ENCODE measurements at regions not wholly inside any gene's neighbourhood (a gene's known extent, or its start where the extent isn't known, plus 50 kb on each side); places are given as distances from the start of the nearest gene placed in this dataset.
"Not testable (repeated sequence)": the region's sequence is repeated elsewhere in the genome, so short reads cannot be mapped to it uniquely, and the experiment has no call there.

- intact Hi-C loops (cut with micrococcal nuclease; ENCODE audit: unreplicated experiment) = no loop called here
- peaks cover 20% of the 10 kb centered on the region for H3K27me3 ChIP-seq (replicated peaks; ENCODE audit: insufficient read depth, low read depth, low read length, poor library complexity)
- H3K4me3 ChIP-seq (ENCODE audit: low read depth, low read length, poor library complexity, severe bottlenecking) = no peak overlapping the region
- TF ChIP-seq EZH2 (IDR thresholded peaks at IDR 0.05; ENCODE audit: borderline replicate concordance, low read depth, low read length, poor library complexity, severe bottlenecking) (no peak), CTCF (conservative IDR thresholded peaks at IDR 0.05; ENCODE audit: low read depth, low read length) (no peak)
- H3K27ac ChIP-seq (ENCODE audit: low read depth, low read length, poor library complexity, severe bottlenecking) = no peak overlapping the region
- H3K36me3 ChIP-seq (ENCODE audit: insufficient read depth, low read length, poor library complexity, severe bottlenecking) = no peaks in the 10 kb centered on the region
- BruUV-seq (replicated peaks) = no TSS peak
- DNase-seq (ENCODE audit: low spot score) = no peak
- ChIA-PET POLR2A (ENCODE audit: low non-redundant PET) (no interaction called here), CTCF (no interaction called here)
- no peaks in the 10 kb centered on the region for H3K4me1 ChIP-seq (ENCODE audit: insufficient read depth, low read length, poor library complexity, severe bottlenecking)
- H3K9me3 ChIP-seq (ENCODE audit: low read depth, low read length, poor library complexity, severe bottlenecking) = no peaks in the 10 kb centered on the region
Measured at GRCh38 chr7:104074529-104074928, 85.1 kb upstream of the RELN start.

- POLR2A ChIA-PET (ENCODE audit: low non-redundant PET); BruUV-seq (replicated peaks); CTCF ChIA-PET: not testable (repeated sequence)
Measured at GRCh38 chr7:104071641-104072040, 82.2 kb upstream of the RELN start.

GRCh38 chr7:104065491-104065890, 76.0 kb upstream of the RELN start:
- H3K36me3 ChIP-seq (ENCODE audit: insufficient read depth, low read length, poor library complexity, severe bottlenecking) = no peaks in the 10 kb centered on the region
- ChIA-PET POLR2A (ENCODE audit: low non-redundant PET) (no interaction called here), CTCF (no interaction called here)
- no peak for TF ChIP-seq EZH2 (IDR thresholded peaks at IDR 0.05; ENCODE audit: borderline replicate concordance, low read depth, low read length, poor library complexity, severe bottlenecking)
- TF ChIP-seq CTCF (conservative IDR thresholded peaks at IDR 0.05; ENCODE audit: low read depth, low read length) = no peak
- no peaks in the 10 kb centered on the region for H3K4me1 ChIP-seq (ENCODE audit: insufficient read depth, low read length, poor library complexity, severe bottlenecking)
- no peaks in the 10 kb centered on the region for H3K9me3 ChIP-seq (ENCODE audit: low read depth, low read length, poor library complexity, severe bottlenecking)
- intact Hi-C loops (cut with micrococcal nuclease; ENCODE audit: unreplicated experiment) = no loop called here
- DNase-seq (ENCODE audit: low spot score) = no peak
- no peak overlapping the region for H3K4me3 ChIP-seq (ENCODE audit: low read depth, low read length, poor library complexity, severe bottlenecking)
- BruUV-seq (replicated peaks) = no TSS peak
- H3K27me3 ChIP-seq (replicated peaks; ENCODE audit: insufficient read depth, low read depth, low read length, poor library complexity) = no peaks in the 10 kb centered on the region
- no peak overlapping the region for H3K27ac ChIP-seq (ENCODE audit: low read depth, low read length, poor library complexity, severe bottlenecking)

More at GRCh38 chr7:104071641-104072040, 82.2 kb upstream of the RELN start:
- H3K27ac ChIP-seq (ENCODE audit: low read depth, low read length, poor library complexity, severe bottlenecking); H3K9me3 ChIP-seq (ENCODE audit: low read depth, low read length, poor library complexity, severe bottlenecking); H3K27me3 ChIP-seq (replicated peaks; ENCODE audit: insufficient read depth, low read depth, low read length, poor library complexity); H3K36me3 ChIP-seq (ENCODE audit: insufficient read depth, low read length, poor library complexity, severe bottlenecking); H3K4me1 ChIP-seq (ENCODE audit: insufficient read depth, low read length, poor library complexity, severe bottlenecking); H3K4me3 ChIP-seq (ENCODE audit: low read depth, low read length, poor library complexity, severe bottlenecking); intact Hi-C loops (cut with micrococcal nuclease; ENCODE audit: unreplicated experiment); DNase-seq (ENCODE audit: low spot score): not testable (repeated sequence)

- Histone ChIP-seq H3K4me3 (ENCODE audit: low read depth, low read length, poor library complexity, severe bottlenecking) (no peak overlapping the region), H3K27me3 (replicated peaks; ENCODE audit: insufficient read depth, low read depth, low read length, poor library complexity) (no peaks in the 10 kb centered on the region), H3K4me1 (ENCODE audit: insufficient read depth, low read length, poor library complexity, severe bottlenecking) (no peaks in the 10 kb centered on the region), H3K9me3 (ENCODE audit: low read depth, low read length, poor library complexity, severe bottlenecking) (no peaks in the 10 kb centered on the region), H3K36me3 (ENCODE audit: insufficient read depth, low read length, poor library complexity, severe bottlenecking) (no peaks in the 10 kb centered on the region), H3K27ac (ENCODE audit: low read depth, low read length, poor library complexity, severe bottlenecking) (no peak overlapping the region)
- no TSS peak for BruUV-seq (replicated peaks)
- ChIA-PET POLR2A (ENCODE audit: low non-redundant PET) (no interaction called here), CTCF (no interaction called here)
- no peak for DNase-seq (ENCODE audit: low spot score)
- intact Hi-C loops (cut with micrococcal nuclease; ENCODE audit: unreplicated experiment) = no loop called here
- TF ChIP-seq EZH2 (IDR thresholded peaks at IDR 0.05; ENCODE audit: borderline replicate concordance, low read depth, low read length, poor library complexity, severe bottlenecking) (no peak), CTCF (conservative IDR thresholded peaks at IDR 0.05; ENCODE audit: low read depth, low read length) (no peak)
Measured at GRCh38 chr7:104064969-104065387, 75.5 kb upstream of the RELN start.

GRCh38 chr7:104063797-104064196, 74.3 kb upstream of the RELN start:
- DNase-seq (ENCODE audit: low spot score); H3K27ac ChIP-seq (ENCODE audit: low read depth, low read length, poor library complexity, severe bottlenecking); POLR2A ChIA-PET (ENCODE audit: low non-redundant PET); H3K36me3 ChIP-seq (ENCODE audit: insufficient read depth, low read length, poor library complexity, severe bottlenecking); H3K4me1 ChIP-seq (ENCODE audit: insufficient read depth, low read length, poor library complexity, severe bottlenecking); H3K27me3 ChIP-seq (replicated peaks; ENCODE audit: insufficient read depth, low read depth, low read length, poor library complexity); H3K4me3 ChIP-seq (ENCODE audit: low read depth, low read length, poor library complexity, severe bottlenecking); intact Hi-C loops (cut with micrococcal nuclease; ENCODE audit: unreplicated experiment); CTCF ChIA-PET; BruUV-seq (replicated peaks); H3K9me3 ChIP-seq (ENCODE audit: low read depth, low read length, poor library complexity, severe bottlenecking): not testable (repeated sequence)

Data from A673 (cell line).